ENCODE measurements at regions not wholly inside any gene's neighbourhood (a gene's known extent, or its start where the extent isn't known, plus 50 kb on each side); places are given as distances from the start of the nearest gene placed in this dataset.

GRCh38 chr1:112040891-112041740 lies 51.6 kb upstream of the KCND3 start:
- peak; percentile 44 for DNase-seq

GRCh38 chr1:112043901-112044300 lies 54.4 kb upstream of the KCND3 start:
- DNase-seq: no peak

- DNase-seq: no peak
These were observed 55.3 kb upstream of the KCND3 start for GRCh38 chr1:112044745-112045144.

DNA sequence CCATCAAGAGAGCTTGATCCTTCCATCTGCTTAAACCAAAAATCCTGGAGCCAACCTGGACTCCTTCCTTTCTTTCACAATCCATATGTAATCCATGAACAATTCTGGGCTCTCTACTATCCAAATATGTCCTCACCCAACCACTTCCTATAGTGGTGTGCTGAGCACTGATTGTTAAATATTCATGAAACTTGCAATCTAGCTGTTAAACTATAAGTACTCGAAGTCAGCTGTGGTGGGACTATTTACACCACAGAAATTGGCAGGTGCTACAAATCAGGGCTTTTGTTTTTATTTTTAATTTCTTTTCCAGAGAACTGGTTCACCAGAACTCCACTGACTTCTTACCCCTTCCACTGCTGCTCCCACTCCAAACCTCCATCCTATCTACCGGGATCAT lies 57.2 kb upstream of the KCND3 start:
- DNase-seq: no peak

DNA sequence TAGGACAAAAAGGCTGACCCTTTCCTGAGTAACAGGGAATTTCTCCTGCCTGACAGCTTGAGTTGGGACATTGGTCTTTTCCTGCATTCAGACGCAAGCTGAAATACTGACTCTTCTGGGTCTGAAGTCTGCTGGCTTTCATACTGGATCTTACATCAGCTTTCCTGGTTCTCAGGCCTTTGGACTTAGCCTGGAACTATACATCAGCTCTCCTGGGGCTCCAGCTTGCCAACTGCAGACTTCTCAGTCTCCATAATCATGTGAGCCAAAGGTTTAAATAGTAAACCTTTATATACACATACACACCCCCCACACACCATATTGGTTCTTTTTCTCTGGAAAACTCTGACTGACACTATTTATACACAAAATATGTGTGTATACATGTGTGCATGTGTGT lies 59.0 kb upstream of the KCND3 start:
- DNase-seq: peak; percentile 68

- peak; percentile 15 for DNase-seq
These were observed 65.0 kb upstream of the KCND3 start for GRCh38 chr1:112054510-112054909.

DNA sequence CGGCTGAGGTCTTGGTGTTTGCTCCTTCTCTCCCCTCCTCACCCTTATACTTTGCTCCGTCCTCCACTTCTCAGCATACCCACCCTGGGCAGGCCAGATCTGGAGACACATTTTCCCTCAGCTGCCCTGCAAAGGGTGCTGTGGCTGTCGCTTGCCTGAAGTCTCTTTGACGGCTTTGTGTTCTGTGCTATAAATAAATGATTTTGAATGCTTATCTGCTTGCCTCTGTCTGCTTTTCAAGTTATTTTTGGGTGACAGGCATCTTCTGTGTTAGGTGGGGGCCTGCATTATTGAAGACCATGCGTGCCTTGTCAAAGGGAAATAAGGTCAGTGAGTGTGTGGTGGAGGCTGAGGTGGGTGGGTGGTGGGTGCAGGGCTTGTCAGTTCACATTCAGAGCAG lies 66.9 kb upstream of the KCND3 start:
- DNase-seq: no peak

DNA sequence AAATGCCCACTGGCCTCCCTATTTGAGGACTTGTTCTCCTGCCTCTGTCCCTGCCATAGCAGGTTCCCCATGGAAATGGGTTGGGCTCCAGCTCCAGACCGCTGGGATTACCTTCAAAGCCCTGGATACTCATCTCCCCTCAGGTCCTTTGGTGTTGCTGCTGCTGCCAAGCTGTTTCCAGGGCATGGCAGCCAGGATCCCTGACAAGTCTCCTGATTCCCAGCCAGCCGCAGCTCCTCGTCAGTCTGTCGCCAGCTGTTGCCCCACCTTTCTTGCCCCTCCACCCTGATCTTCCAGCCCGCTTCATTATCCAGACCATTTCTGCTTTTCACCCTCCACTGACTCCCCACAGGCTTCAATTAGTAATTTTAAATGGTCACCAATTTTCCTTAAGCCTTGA lies 68.3 kb upstream of the KCND3 start:
- no peak for DNase-seq

GRCh38 chr1:112058815-112059450 lies 69.5 kb upstream of the KCND3 start:
- DNase-seq: no peak

DNA sequence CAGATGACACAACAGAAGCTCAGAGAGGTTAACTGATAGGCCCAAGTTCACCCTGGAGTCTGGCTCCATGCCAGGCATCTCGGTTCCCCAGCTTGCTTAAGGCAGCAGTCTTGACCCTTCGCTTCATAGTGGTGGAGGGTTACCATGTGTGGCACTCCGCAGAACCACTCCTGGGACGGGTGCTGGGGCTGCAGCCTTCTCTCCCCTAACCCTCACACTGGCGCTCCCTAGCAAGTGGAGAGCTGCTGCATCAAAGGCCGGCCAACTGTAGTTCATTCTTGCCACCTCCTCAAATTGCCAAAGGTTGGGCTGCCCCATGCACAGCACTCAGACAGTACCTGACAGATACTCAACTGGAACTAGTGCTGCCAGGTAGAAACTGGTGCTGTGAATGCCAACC lies 70.2 kb upstream of the KCND3 start:
- no peak for DNase-seq

GRCh38 chr1:112060261-112060660 lies 70.8 kb upstream of the KCND3 start:
- DNase-seq: no peak

GRCh38 chr1:112061056-112061455 lies 71.6 kb upstream of the KCND3 start:
- no peak for DNase-seq

- DNase-seq: no peak
These were observed 72.4 kb upstream of the KCND3 start for GRCh38 chr1:112061901-112062320.

DNA sequence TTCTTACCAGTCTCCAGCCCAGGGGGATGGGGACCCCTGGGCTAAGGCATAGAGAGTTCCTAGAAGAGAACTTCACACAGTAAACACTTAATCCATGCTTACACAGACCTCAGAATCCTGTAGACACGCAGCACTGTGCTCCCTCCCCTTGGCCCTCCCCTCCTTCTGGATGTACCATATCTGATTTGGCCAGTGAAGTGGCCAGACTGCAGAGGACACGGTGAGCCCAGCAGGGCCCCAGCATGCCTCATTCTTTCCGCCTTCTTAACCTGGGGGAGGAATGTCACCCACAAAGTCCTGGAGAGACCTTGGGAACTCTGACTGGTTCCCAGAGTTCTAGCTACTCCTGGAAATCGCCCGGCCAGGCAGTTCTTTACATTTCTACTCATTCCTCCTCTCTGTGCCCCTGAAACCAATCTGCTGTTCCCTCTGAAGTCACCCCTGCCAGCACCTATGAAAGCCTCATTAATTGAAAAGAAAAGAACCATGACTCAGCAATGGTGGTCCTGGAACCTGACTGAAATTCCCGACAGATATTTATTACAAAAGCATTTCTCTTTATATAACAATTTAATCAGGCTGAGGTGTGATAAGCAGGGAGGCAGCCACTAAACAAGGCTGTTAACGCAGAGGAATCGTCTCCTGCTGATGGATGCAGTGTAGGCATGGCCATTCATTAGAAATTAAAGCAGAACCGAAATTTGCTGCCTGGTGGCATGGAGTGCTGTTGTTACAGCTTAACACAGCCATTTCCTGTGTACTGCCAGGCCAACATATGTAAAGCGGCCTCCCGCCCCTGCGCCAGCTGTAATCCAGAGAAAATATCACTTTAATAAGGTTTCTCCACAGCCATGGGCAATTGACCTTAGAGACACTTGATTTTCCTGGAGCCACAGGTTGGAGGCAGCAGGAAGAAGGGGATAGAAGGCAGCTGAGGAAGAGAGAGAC lies 74.6 kb upstream of the KCND3 start:
- DNase-seq: no peak

DNA sequence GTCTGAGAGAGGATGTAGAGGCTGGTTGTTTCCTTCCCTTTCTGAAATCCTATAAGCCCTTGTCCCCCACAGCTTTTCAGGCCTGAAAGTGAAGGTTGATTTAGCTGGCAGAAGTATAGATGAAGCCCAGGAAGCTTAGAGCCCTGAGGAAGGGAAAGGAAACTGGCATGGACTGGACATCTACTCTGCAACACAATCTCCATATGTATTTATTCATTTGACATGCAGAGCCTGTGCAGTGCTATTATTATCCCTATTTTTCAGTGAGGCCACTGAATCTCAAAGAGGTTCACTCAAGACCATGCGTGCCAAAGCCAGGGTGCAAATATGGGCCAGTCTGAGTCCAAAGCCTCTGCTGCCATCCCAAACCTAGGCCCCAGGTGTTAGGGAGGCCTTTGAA lies 78.5 kb upstream of the KCND3 start:
- DNase-seq: no peak

DNA sequence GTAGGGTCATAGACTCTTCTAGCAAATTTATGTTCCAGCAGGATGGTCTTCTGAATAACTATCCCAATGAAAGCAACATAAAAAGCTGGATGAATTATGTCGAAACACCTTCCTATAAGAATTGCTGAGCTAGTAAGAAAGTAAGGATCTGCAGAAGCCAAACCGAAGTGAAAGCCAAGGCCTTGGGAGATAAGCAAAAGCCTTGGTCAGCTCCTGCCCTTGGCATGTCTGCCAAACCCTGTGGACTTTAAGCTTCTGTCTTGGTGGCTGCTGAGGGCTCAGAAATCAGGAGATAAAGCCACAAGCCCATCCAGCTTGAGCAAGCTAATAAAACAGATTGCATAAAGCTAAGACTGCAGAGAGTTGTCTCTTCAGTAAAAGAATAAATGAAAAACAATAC lies 81.2 kb upstream of the KCND3 start:
- no peak for DNase-seq

GRCh38 chr1:112074711-112075110 lies 85.2 kb upstream of the KCND3 start:
- no peak for DNase-seq

DNA sequence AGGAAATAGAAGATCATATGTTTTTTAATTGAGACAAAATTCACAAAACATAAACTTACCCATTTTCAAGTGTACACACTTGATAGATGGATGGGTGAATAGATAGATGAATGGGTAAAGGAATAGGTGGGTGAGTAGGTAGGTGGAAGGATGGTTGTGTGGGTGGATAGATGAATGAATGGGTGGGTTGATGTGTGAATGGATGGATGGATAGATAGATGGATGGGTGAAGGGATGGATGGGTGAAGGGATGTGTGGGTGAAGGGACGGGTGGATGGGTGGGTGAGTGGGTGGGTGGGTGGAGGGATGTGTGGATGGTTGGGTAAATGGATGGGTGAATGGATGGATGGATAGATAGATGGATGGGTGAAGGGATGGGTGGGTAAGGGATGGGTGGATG lies 86.1 kb upstream of the KCND3 start:
- DNase-seq: no peak

- no peak for DNase-seq
These were observed 90.0 kb upstream of the KCND3 start for GRCh38 chr1:112079446-112079845.

GRCh38 chr1:112083487-112083886 lies 94.0 kb upstream of the KCND3 start:
- peak; percentile 24 for DNase-seq

- DNase-seq: no peak
These were observed 103.3 kb upstream of the KCND3 start for GRCh38 chr1:112092656-112093371.

DNA sequence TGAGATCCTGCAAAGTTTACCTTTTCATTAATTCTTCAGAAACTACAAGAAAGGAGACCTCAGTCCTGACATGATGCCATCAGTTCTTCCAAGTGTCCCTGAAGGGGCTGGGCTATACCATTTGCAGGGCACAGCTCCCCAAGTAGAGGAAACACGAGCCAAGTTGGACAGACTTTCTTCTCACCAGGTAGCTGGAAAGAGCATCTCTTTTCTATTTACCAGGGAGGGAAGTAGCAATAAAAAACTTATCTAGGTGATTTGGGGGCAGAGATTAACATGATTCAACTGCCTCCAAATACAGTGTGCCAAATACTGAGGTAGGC lies 103.9 kb upstream of the KCND3 start:
- DNase-seq: no peak
